ENCODE measurements at regions not wholly inside any gene's neighbourhood (a gene's known extent, or its start where the extent isn't known, plus 50 kb on each side); places are given as distances from the start of the nearest gene placed in this dataset.

- no peak for TF ChIP-seq CTCF (conservative IDR thresholded peaks at IDR 0.05 in 1 of 2, IDR thresholded peaks at IDR 0.05 in 1 of 2; ENCODE audit: low read depth in 1 of 2, low read length in 2 of 2)
- no peak for TF ChIP-seq EZH2 (IDR thresholded peaks at IDR 0.05; ENCODE audit: low read length, missing control alignments)
These were observed 74.0 kb upstream of the TEX51 start for GRCh38 chr2:126824663-126825062.
